ENCODE measurements at regions not wholly inside any gene's neighbourhood (a gene's known extent, or its start where the extent isn't known, plus 50 kb on each side); places are given as distances from the start of the nearest gene placed in this dataset.

DNA sequence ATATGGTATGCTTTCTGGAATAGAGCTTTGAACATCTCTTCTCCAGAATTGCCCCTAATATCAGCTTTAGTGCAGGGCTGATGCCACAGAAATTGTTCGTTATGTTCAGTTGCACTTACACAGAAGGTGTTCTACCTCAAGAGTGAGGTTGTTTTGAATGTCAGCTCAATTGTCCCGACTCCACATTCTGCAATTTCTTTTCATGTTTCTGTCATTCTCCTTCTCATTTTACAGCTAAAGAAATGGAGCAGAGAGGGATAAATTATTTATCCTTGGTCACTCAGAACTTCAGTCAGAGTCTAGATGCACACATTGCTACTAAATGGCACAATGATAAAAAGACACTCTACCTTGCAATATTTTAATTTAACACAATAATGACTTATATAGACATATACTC is 137.0 kb upstream of the CCN2 start:
- H2AFZ ChIP-seq (ENCODE audit: low read length): no peak overlapping the region
- no peak overlapping the region for H2BK20ac ChIP-seq (ENCODE audit: low read length)
- no peak overlapping the region for H4K8ac ChIP-seq (ENCODE audit: extremely low read depth, insufficient read depth, low read length)
- DNase-seq (ENCODE audit: low read depth in 1 of 2, low spot score in 2 of 2): no peak
- H3K27me3 ChIP-seq (replicated peaks in 1 of 4; ENCODE audit: control insufficient read depth in 3 of 4, extremely low read depth in 1 of 4, insufficient read depth in 3 of 4, low read length in 3 of 4): no peaks in the 10 kb centered on the region
- no peak overlapping the region for H2BK5ac ChIP-seq (ENCODE audit: low read depth, low read length)
- H3K9ac ChIP-seq (replicated peaks in 1 of 4; ENCODE audit: extremely low read depth in 1 of 4, low read depth in 3 of 4, low read length in 3 of 4): no peak overlapping the region; a peak in 1 of 7 replicates
- no peak overlapping the region for H2BK12ac ChIP-seq (ENCODE audit: low read depth, low read length)
- H3K27ac ChIP-seq (ENCODE audit: low read depth, low read length): no peak overlapping the region
- no peak overlapping the region for H3K4me3 ChIP-seq (ENCODE audit: extremely low read depth in 1 of 4, insufficient read depth in 2 of 4, low read depth in 3 of 4, low read length in 4 of 4)
- no peak overlapping the region for H4K91ac ChIP-seq (replicated peaks; ENCODE audit: insufficient read length, low read length)
- H4K5ac ChIP-seq (ENCODE audit: insufficient read length, low read depth, low read length): no peak overlapping the region
- H3K79me2 ChIP-seq (ENCODE audit: control insufficient read depth in 1 of 2, insufficient read depth in 2 of 2, low read length in 2 of 2): no peaks in the 10 kb centered on the region
- no peak overlapping the region for H3K4ac ChIP-seq (replicated peaks; ENCODE audit: insufficient read length, low read depth, low read length)
- CTCF ChIA-PET (ENCODE audit: partially characterized antibody): interaction anchor here (0.9 to 1.4 kb wide), 3 partner anchors 10 to 165 kb away, joined by 3 to 4 read pairs (median 4); no protein-coding TSS in a partner anchor
- POLR2A ChIA-PET (ENCODE audit: partially characterized antibody): interaction anchor here (4.0 kb wide), 1 partner anchor 137 kb away, joined by 17 read pairs; the partner anchor contains the start of gene CCN2
- no peak overlapping the region for H3K18ac ChIP-seq (ENCODE audit: extremely low read depth, low read length)
- no peak overlapping the region for H2AK5ac ChIP-seq (ENCODE audit: low read depth, low read length)
- H2BK15ac ChIP-seq (ENCODE audit: low read length): no peak overlapping the region
- peaks cover 0 to 10% (median 1%) of the 10 kb centered on the region in 4 experiments; a peak in 4 of 7 replicates for H3K4me1 ChIP-seq (replicated peaks in 1 of 4; ENCODE audit: control insufficient read depth in 3 of 4, insufficient read depth in 4 of 4, low read length in 3 of 4)
- no peak overlapping the region for H3K14ac ChIP-seq (ENCODE audit: insufficient read length)
- H2BK120ac ChIP-seq (replicated peaks; ENCODE audit: low read depth, low read length): no peak overlapping the region
- 94% methylated on average over 2 of the region's 2 CpGs; no CpG with 5 or more reads in 1 of the 2 experiments for WGBS, 2 experiments (ENCODE audit: extremely low coverage in 1 of 2, insufficient coverage in 1 of 2, insufficient read length in 1 of 2, insufficient replicate concordance in 2 of 2, low coverage in 1 of 2, low lambda C conversion rate in 2 of 2, missing lambda C conversion rate in 1 of 2)
- H3K23ac ChIP-seq (ENCODE audit: insufficient read length): no peak overlapping the region
- no peaks in the 10 kb centered on the region for H4K20me1 ChIP-seq (replicated peaks in 1 of 2; ENCODE audit: control insufficient read depth in 1 of 2, insufficient read depth in 2 of 2, low read length in 2 of 2)
- H3K56ac ChIP-seq (replicated peaks; ENCODE audit: insufficient read length, low read depth, low read length): no peak overlapping the region
- no peak overlapping the region for H3K4me2 ChIP-seq (ENCODE audit: insufficient read depth in 1 of 2, low read depth in 2 of 2, low read length in 2 of 2)
- H3K23me2 ChIP-seq (ENCODE audit: low read depth, low read length): no peaks in the 10 kb centered on the region
- no peaks in the 10 kb centered on the region for H3K9me3 ChIP-seq (ENCODE audit: insufficient read depth in 2 of 2, low read depth in 1 of 2, low read length in 1 of 2)
- no peaks in the 10 kb centered on the region for H3K79me1 ChIP-seq (ENCODE audit: low read depth, low read length)
- no peaks in the 10 kb centered on the region for H3K36me3 ChIP-seq (ENCODE audit: control insufficient read depth in 2 of 4, insufficient read depth in 4 of 4, low read length in 3 of 4)
- no peak for FAIRE-seq
- TF ChIP-seq CEBPB (IDR thresholded peaks at IDR 0.05; ENCODE audit: low read depth, low read length) (no peak), SIX5 (IDR thresholded peaks at IDR 0.05; ENCODE audit: low read depth, low read length) (no peak), SP4 (IDR thresholded peaks at IDR 0.05; ENCODE audit: low read length) (no peak), TAF7 (optimal IDR thresholded peaks at IDR 0.05; ENCODE audit: borderline replicate concordance, low read depth, low read length) (no peak), NANOG (IDR thresholded peaks at IDR 0.05; ENCODE audit: insufficient read depth, low read depth, low read length, poor library complexity, severe bottlenecking) (no peak), RAD21 (IDR thresholded peaks at IDR 0.05 in 1 of 2, conservative IDR thresholded peaks at IDR 0.05 in 1 of 2; ENCODE audit: low read depth in 2 of 2, low read length in 2 of 2) (no peak), ATF3 (IDR thresholded peaks at IDR 0.05; ENCODE audit: insufficient read depth, low read depth, low read length) (no peak), CHD1 (IDR thresholded peaks at IDR 0.05; ENCODE audit: low read depth, low read length) (no peak), EP300 (IDR thresholded peaks at IDR 0.05; ENCODE audit: borderline replicate concordance in 1 of 2, low read depth in 2 of 2, low read length in 2 of 2) (no peak), RFX5 (IDR thresholded peaks at IDR 0.05; ENCODE audit: borderline replicate concordance, low read depth, low read length) (no peak), E2F6 (IDR thresholded peaks at IDR 0.05) (no peak), SP2 (IDR thresholded peaks at IDR 0.05; ENCODE audit: low read length) (no peak), CREB1 (IDR thresholded peaks at IDR 0.05) (no peak), EGR1 (IDR thresholded peaks at IDR 0.05; ENCODE audit: borderline replicate concordance, low read depth, low read length) (no peak)

Measured in H1 (cell line).